GM18498 (cell line): ENCODE measurements at regions not wholly inside any gene's neighbourhood (a gene's known extent, or its start where the extent isn't known, plus 50 kb on each side); places are given as distances from the start of the nearest gene placed in this dataset.

Experiments used
- ATAC-seq: cut with Tn5 transposase; IDR thresholded peaks from one replicate; pipeline ENCODE4 v1.9.1; 2021; ENCODE audit warnings: mild to moderate bottlenecking, moderate library complexity; ENCODE audit not compliant: unreplicated experiment

DNA sequence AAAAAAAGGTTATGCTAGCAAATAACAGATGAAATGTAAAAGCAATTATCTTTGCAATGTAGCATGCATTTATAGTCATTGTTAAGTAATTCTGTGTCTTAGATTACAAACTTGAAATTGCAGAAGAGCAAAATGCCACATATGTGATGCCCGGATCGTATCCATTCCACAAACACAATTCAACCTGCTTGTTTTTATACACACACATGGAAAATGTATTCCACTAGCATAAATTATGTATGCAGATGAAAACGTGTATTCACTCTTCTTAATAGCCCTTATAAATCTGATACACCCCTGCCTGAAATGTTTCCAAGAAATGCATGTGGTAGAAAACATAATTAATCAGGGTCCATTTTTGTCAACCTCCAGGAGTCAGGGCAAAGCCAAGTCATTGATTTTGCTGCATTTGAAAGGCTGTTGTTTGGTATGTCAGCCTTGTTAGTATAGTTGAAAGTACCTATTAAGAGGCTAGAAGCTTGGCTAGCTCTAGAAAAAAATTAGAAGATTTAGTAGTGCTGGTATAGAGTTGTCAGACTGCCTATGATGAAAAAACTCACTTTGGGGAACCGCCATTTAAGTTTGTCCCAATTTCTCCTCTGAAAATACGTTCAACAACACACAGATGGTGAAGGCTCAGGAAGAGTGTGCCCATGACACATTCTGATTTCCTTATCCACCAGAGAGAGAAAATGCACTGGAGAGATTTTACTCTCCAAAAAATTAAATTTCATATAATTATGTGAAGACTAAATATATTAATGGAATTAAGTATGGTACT lies 69.2 kb upstream of the TMC3 start:
- ATAC-seq: no peak

DNA sequence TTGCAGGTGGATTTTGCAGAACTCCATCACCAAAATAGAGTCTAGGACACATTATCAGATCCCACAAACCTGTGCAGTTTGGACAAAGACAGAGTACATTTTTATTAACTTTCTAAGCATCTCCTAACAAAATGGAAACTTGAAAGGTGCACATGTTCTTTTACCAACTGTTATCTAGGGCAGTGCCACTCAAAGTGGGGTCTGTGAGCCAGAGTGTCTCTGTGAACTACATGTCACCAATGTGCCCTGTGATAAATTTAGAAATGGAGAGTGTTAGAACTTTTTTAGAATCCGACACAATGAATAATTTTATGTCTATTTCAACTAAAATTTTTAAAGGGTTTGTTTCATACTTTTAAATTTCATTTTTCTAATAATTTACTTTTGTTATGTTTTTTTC lies 68.4 kb upstream of the TMC3 start:
- ATAC-seq: no peak

DNA sequence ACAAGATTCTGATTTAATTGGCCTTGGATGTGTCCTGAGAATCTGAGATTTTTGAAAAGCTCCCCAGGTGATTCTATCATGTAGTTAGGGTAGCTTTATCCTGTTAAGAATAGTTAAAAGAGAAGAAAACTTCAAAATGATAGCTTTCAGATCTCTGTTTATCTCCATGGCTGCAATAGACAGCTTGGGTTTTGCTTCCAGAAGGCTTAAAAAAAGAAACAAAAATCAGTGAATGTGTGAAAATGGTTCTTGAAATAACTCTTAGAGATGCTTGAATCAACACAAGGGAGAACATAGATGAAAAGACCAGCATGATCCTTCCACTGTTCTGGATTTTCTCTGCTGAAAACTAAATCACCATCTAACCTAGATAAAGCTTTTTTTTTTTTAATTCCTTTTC lies 60.8 kb upstream of the TMC3 start:
- no peak for ATAC-seq

DNA sequence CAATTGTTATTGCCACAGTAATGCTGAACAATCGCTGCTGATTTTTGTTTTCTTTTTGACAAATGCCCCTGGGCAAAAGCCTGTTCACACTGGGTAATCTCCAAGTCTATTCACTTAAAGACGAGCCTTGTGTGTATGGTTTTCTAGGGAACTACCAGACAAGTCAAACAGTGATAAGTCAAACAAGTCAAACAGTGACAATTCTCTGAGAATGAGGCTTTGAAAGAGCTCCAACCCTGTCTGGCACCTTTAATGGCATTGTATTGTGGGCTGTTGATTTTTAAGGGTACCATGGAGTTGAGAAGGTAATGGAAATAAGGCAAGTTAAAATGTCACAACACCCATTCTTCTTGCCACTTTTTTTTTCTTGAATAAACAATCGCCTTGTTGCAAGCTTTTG lies 59.4 kb upstream of the TMC3 start:
- ATAC-seq: no peak

DNA sequence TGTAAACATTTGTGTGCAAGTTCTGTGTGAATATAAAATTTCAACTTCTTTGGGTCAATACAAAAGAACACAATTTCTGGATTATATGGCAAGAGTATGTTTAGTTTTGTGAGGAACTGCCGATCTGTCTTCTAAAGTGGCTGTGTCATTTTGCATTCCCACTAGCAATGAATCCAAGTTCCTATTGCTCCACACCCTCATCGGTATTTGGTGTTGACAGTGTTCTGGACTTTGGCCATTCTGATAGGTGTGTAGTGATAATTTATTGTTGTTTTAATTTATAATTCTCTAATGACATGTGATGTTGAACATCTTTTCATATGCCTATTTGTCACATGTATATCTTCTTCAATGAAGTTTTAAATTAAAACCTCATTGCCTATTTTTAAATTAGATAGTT lies 58.2 kb upstream of the TMC3 start:
- no peak for ATAC-seq

DNA sequence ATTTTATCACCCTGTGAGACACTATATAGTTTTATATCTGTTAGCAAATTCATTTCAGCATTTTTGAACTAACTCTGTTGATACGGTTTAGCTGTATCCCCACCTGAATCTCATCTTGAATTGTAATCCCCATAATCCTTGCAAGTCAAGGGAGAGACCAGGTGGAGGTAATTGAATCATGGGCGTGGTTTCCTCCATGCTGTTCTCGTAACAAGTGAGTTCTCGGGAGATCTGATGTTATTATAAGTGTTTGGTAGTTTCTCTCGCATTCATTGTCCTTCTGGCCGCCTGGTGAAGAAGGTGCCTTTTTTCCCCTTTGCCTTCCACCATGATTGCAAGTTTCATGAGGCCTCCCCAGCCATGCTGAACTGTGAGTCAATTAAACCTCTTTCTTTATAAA lies 53.2 kb upstream of the TMC3 start:
- ATAC-seq: no peak

DNA sequence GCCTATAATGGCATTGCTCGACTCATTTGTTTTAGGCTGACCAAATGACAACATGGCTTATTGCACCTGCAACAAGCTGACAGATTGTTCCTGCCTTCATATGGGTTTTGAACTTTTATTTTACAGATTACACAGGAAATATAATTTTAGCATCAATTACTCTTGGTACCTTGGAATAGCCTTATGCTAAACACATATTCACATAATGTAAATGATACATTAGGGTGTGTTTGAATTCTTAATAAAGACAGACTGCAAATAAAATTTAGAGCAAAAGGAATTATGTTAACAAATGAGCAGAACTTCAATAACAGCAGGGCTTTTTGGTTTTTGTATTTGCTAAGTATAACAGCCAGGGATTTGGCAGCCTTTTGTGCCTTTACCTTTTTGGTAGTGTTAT lies 51.9 kb upstream of the TMC3 start:
- no peak for ATAC-seq
